Skeletal muscle tissue (tissue), 3 donors: ENCODE measurements at regions not wholly inside any gene's neighbourhood (a gene's known extent, or its start where the extent isn't known, plus 50 kb on each side); places are given as distances from the start of the nearest gene placed in this dataset.
A peak's percentile ranks its signal among the peaks of the same experiment; 100 is the strongest.

Experiments
- H3K27ac ChIP-seq: one replicate; pipeline ENCODE4 v1.7.0; 2013; ENCODE audit warnings: mild to moderate bottlenecking, low read depth, low read length, inconsistent platforms
- H3K27me3 ChIP-seq, 3 donors: one replicate each; pipeline ENCODE4 v1.7.0; 2013; ENCODE audit warnings: low read length in 3 of 3; ENCODE audit not compliant: control insufficient read depth in 3 of 3, insufficient read depth in 3 of 3
- H3K36me3 ChIP-seq, 3 donors: one replicate each; pipeline ENCODE4 v1.7.0; 2013; ENCODE audit warnings: low read length in 3 of 3; ENCODE audit not compliant: control insufficient read depth in 3 of 3, insufficient read depth in 3 of 3
- H3K4me1 ChIP-seq, 3 donors: one replicate each; pipeline ENCODE4 v1.7.0; 2013; ENCODE audit warnings: low read length in 3 of 3, mild to moderate bottlenecking in 3 of 3; ENCODE audit not compliant: control insufficient read depth in 3 of 3, insufficient read depth in 3 of 3
- H3K4me3 ChIP-seq, 3 donors: one replicate each; pipeline ENCODE4 v1.7.0; 2013; ENCODE audit warnings: low read length in 3 of 3
- H3K9ac ChIP-seq, 3 donors: one replicate each; pipeline ENCODE4 v1.7.0; 2013; ENCODE audit warnings: low read length in 3 of 3, mild to moderate bottlenecking in 3 of 3, moderate library complexity in 2 of 3, low read depth in 1 of 3
- H3K9me3 ChIP-seq, 3 donors: one replicate each; pipeline ENCODE4 v1.7.0; 2013; ENCODE audit warnings: low read length in 3 of 3; ENCODE audit not compliant: control insufficient read depth in 3 of 3
- donor health status: Osteomylitis.

DNA sequence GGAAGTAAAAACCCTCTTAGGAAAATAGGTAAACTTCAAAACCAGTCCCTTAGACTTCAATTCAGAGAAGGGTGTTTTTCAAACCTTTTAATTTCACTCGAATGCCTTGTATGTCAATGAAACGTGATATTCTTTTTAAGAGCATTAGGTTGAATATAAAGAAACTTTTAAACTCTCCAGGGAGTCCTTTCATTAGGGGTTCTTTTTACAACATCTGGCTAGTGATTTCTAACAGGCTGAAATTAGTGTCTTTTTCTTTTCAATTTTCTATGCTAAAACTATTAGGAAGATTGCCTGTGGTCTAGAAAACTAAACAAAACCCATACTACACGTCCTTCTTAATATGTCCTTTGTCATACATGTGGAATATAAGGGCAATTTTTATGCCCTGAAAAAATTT lies 569.7 kb upstream of the CITED2 start:
- Histone ChIP-seq H3K27me3 (no peaks in the 10 kb centered on the region), H3K36me3 (no peaks in the 10 kb centered on the region), H3K4me3 (no peak overlapping the region), H3K4me1 (peaks cover 0 to 8% (median 0%) of the 10 kb centered on the region in 3 donors), H3K9ac (no peak overlapping the region), H3K9me3 (no peaks in the 10 kb centered on the region), H3K27ac (no peak overlapping the region)

DNA sequence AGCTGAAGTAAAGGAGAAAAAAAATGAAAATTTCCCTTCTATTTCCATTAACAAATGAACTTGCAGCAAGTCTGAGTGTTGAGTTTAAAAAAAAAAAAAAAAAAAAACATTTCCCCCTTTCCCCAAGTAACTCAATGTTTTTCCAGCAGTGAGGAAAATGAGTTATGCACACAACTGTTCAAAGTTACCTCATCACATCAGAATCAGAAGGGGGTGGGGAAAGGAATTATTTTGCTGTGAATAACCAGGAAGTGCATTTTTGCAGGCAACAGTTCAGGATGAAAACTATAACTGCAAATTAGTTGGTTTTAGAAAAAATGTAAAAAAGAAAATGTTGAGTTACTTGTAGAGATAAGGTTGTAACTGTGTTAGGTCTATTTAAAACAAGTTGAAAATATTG lies 568.9 kb upstream of the CITED2 start:
- Histone ChIP-seq H3K9me3 (no peaks in the 10 kb centered on the region), H3K9ac (no peak overlapping the region), H3K36me3 (no peaks in the 10 kb centered on the region), H3K4me1 (peaks cover 0 to 8% (median 0%) of the 10 kb centered on the region in 3 donors), H3K27ac (no peak overlapping the region), H3K27me3 (no peaks in the 10 kb centered on the region), H3K4me3 (no peak overlapping the region)

DNA sequence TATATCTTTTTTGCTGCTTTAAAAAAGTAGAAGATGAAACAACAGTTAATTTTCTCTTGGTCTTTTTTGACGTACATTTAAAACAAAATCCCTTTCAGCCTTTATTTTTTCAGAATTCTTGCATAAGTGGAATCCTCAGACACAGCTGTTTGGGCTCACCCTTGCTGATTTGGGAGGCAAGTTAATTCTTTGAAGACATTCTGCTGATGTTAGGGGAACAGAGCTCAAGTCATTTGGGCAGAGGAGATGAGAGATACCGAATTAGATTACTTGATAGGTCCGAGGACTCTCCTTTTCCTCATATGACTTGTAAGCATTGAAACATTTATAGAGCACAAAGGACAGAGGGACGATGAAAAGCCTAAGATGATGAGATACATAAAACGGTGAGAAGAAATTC lies 567.9 kb upstream of the CITED2 start:
- Histone ChIP-seq H3K9ac (no peak overlapping the region), H3K4me1 (peaks cover 0 to 8% (median 0%) of the 10 kb centered on the region in 3 donors), H3K4me3 (no peak overlapping the region), H3K27me3 (no peaks in the 10 kb centered on the region), H3K9me3 (no peaks in the 10 kb centered on the region), H3K36me3 (no peaks in the 10 kb centered on the region), H3K27ac (no peak overlapping the region)

DNA sequence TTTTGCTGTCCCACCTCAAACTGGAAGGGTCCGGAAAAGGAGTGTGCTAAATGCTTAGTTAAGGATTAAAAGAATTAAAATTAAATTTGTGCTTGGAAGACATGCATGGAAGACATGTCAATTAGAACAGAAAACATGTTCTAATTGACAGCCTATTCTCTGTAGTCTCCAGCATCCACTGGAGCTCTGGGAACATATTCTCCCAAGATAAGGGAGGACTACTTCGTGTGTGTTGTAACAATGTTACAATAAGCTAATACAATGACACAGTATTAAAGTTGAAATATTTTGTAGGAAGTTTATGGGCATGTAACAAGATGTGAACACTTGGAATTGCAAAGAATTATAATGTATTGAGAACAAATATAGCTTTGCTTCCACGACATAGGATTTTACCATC lies 567.4 kb upstream of the CITED2 start:
- no peak overlapping the region for H3K27ac ChIP-seq
- H3K27me3 ChIP-seq, result no peaks in the 10 kb centered on the region
- no peak overlapping the region for H3K9ac ChIP-seq
- H3K4me3 ChIP-seq, result no peak overlapping the region
- no peaks in the 10 kb centered on the region for H3K9me3 ChIP-seq
- no peaks in the 10 kb centered on the region for H3K36me3 ChIP-seq
- peaks cover 0 to 8% (median 0%) of the 10 kb centered on the region in 3 donors for H3K4me1 ChIP-seq

DNA sequence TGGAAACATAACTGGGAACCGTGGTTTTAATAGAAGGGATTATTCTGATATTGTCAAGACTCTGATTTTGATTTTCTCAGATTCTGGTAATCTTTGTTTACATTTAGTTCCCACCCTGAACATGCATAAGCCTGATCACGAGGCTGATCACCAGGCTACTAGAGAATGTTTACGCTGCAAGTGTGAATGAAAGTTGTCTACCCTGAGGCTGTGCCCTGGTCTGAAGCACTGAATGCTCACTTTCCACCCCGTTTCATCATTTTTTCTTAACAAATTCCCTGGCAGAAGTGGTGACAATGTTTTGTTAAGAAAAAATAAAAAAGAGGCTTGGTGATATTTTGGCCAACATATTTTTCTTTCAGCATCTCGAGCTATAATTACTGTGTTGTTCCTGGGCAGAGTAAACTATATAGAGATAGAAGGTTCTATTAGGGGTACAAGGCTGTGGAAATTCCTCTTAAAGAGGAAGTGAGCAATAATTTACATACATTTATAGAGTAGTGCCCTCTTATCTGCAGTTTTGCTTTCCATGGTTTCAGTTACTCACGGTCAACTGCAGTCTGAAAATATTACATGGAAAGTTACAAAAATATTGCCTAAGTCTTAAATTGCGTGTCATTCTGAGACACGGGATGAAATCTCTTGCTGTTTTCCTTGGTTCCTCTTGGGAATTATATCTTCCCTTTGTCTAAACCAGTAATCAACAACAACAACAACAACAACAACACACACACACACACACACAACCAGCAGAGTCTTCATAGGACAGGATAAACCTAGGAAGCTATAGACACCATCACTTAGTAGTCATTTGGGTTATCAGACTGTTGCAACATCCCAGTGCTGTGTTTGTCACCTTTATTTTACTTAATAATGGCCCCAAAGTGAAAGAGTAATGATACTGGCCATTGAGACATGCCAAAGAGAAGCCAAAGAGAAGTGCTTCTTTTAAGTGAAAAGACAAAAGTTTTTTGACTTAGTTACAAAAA lies 566.6 kb upstream of the CITED2 start:
- Histone ChIP-seq H3K9me3 (no peaks in the 10 kb centered on the region), H3K4me3 (peak overlapping the region in 1 of 3 donors; percentile 18), H3K27ac (no peak overlapping the region), H3K4me1 (peaks cover 0 to 8% (median 0%) of the 10 kb centered on the region in 3 donors), H3K36me3 (no peaks in the 10 kb centered on the region), H3K9ac (no peak overlapping the region), H3K27me3 (no peaks in the 10 kb centered on the region)

DNA sequence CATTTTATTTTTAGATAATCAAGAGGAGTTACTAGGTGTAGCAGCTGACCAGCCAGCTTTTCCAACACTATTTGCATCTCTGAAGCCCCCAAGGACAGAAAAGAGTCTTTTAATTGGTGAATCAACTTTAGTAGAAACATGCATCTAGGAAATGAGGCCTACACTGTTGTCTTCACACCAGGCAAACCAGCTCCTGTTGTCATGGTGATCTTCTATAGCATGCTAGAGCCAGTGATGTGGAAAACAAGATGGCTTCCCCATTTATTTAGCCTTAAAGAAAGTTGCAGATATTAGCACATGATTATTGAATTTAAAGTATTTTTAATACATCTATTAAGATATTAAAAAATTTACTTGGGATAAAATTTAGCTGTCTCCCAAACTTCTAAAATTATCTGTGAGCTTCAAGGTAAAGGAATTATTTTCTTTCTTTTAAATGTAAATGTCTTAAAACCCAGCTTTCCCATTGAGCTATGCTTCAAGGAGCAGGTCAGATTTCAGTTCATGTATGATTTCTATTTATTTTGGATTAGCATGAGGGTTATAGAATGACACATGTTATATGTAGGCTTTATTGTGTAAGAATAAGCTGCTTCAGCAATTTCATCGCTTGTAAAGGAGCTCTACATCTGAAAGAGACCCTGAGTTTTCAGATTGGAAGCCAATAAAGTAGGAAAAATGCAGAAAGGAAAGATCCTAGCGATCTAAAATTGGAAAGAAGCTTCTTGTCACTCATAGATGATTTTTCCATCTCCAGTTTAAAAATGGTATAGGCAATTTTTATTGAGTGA lies 564.9 kb upstream of the CITED2 start:
- H3K36me3 ChIP-seq, result no peaks in the 10 kb centered on the region
- H3K9ac ChIP-seq, result no peak overlapping the region
- H3K27ac ChIP-seq, result no peak overlapping the region
- no peak overlapping the region for H3K4me3 ChIP-seq
- H3K27me3 ChIP-seq, result no peaks in the 10 kb centered on the region
- no peaks in the 10 kb centered on the region for H3K9me3 ChIP-seq
- H3K4me1 ChIP-seq, result peaks cover 0 to 8% (median 0%) of the 10 kb centered on the region in 3 donors

DNA sequence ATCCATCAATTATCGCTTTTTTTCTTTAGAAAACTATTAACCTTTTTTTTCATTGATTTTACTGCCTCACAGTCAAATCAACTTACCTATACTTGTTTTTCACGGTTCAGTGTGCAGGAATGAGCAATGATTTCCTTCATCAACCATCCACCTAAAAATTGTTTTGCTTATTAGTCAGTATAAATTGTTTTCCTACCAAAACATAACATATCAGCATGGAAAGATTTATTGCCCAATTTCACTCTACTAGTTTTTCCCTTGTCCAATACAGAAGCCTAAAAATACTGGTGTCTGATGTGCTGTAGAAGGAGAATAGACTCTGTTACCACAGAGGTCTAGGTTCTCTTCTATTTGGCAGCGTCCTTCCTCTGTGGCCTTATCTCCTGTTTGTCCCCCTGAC lies 558.2 kb upstream of the CITED2 start:
- no peak overlapping the region for H3K27ac ChIP-seq
- H3K9ac ChIP-seq, result no peak overlapping the region
- H3K4me3 ChIP-seq, result no peak overlapping the region
- H3K36me3 ChIP-seq, result no peaks in the 10 kb centered on the region
- no peaks in the 10 kb centered on the region for H3K27me3 ChIP-seq
- no peaks in the 10 kb centered on the region for H3K9me3 ChIP-seq
- no peaks in the 10 kb centered on the region for H3K4me1 ChIP-seq

DNA sequence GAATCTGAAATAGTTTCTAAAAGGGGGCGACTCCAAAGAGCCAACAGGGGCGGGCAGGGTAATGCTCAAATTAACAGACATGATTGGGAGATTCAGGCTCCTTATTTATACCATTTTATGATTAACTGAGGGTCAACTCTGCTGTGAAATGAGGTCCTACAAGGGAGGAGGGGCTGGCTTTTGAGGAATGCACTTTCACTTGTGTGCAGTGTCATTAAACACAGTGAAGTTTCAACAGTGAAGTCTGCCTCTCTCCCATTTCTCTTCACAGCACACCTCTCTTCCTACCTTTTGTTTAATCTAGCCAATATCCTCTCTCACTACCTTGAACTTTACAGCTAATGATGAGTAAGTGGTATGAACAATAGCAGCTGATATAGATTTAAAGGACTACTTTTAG lies 557.3 kb upstream of the CITED2 start:
- H3K4me3 ChIP-seq, result no peak overlapping the region
- no peak overlapping the region for H3K9ac ChIP-seq
- no peaks in the 10 kb centered on the region for H3K27me3 ChIP-seq
- no peaks in the 10 kb centered on the region for H3K4me1 ChIP-seq
- no peak overlapping the region for H3K27ac ChIP-seq
- H3K36me3 ChIP-seq, result no peaks in the 10 kb centered on the region
- H3K9me3 ChIP-seq, result no peaks in the 10 kb centered on the region

DNA sequence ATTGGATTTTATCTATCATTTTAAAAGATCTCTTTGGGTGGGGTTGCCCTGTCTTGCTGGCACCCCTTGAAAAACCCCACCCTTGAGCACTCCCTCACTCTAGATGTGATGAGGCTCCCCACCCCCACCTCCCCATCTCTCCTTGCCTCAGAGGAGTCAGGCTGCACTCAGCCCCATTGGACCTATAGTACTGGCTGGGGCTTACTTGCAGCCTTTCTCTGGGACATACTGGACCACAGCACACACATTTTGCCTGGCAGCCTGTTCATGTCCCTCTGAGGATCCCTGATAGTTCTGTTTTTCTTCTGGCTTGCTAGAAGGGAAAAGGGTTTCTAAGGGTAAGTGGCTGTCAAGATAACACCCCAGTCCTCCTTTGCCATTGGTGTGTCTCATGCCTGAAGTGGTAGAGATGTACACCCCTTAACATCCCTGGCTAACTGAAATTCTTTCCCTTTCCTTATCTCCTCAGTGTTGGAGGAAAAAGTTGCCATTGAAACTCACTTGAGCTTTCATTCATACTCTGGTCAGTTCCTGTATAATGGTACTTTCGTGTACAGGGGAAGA lies 553.4 kb upstream of the CITED2 start:
- H3K27ac ChIP-seq, result no peak overlapping the region
- H3K9ac ChIP-seq, result no peak overlapping the region
- H3K9me3 ChIP-seq, result no peaks in the 10 kb centered on the region
- H3K36me3 ChIP-seq, result no peaks in the 10 kb centered on the region
- no peak overlapping the region for H3K4me3 ChIP-seq
- H3K27me3 ChIP-seq, result no peaks in the 10 kb centered on the region
- no peaks in the 10 kb centered on the region for H3K4me1 ChIP-seq

DNA sequence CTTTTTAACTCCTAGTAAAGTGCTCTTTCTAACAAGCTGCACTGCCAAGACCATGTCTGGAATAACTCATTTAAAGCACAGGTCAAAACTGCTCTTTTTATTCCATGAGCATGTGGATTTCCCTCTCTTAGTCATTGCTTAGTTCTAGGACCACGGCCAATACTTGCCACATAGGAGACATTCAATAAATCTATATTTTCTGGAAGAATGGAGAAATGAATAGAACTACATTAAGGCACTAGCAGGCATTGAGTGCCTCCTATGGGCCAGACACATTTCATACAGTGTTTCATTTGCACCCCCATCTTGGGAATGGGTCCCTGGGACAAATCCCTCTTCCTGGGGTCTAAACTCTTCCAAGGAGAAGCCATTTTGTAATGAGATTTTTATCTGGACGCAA lies 552.8 kb upstream of the CITED2 start:
- no peak overlapping the region for H3K27ac ChIP-seq
- H3K4me1 ChIP-seq, result no peaks in the 10 kb centered on the region
- H3K36me3 ChIP-seq, result no peaks in the 10 kb centered on the region
- no peak overlapping the region for H3K9ac ChIP-seq
- H3K27me3 ChIP-seq, result no peaks in the 10 kb centered on the region
- H3K4me3 ChIP-seq, result no peak overlapping the region
- H3K9me3 ChIP-seq, result no peaks in the 10 kb centered on the region
